HL-60/S4 treated with phorbol 12-myristate 13-acetate at 8.2 ng/mL for 4 days and 3 days (cell line): ENCODE measurements at regions not wholly inside any gene's neighbourhood (a gene's known extent, or its start where the extent isn't known, plus 50 kb on each side); places are given as distances from the start of the nearest gene placed in this dataset.
"Not testable (repeated sequence)": the region's sequence is repeated elsewhere in the genome, so short reads cannot be mapped to it uniquely, and the experiment has no call there.

Source experiments
- in situ Hi-C: fragments of 300-500 bp; cut with MboI; formaldehyde crosslinking; loops from 2 replicates; pipeline ENCODE4 v1.15.0; 2022; ENCODE audit warnings: low sequenced_read_pairs

- in situ Hi-C loops = no loop called here
These were observed 151.3 kb downstream of the RTL9 start for GRCh38 chrX:110509755-110510532.

DNA sequence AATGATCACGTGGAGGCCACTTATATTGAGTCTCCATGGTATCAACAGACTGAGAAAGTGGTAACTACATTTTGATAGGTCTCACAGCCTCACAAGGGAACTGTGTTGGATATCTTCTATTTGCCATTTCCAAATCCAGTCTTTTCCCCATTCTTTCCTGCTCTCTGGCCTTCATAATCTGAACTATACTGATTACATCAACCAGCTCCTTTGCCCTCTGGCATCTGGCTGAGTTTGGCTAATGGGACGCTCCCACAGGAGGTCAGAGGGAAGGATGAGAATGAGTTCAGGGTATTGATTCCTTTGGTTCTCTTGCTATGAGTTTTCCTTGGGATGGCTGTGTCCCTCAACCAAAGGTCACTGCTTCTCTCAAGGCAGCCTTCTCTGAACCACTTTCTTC lies 152.6 kb downstream of the RTL9 start:
- in situ Hi-C loops = no loop called here

DNA sequence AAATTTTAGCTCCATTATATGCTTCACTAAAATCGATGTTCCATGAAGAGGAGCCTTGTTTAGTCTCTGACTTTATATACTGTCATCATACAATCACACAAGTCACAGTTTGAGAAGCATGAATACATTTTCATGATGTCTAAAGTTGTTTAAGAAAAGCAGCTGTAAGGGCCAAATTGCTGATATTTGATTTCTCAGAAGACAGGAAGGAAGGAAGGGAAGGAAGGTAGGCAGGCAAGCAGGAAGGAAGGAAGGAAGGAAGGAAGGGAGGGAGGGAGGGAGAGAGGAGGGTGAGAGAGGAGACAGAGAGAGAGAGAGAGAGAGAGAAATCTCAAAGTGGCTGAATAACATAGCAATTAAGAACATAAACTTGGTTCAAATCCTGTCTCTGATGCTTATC lies 153.7 kb downstream of the RTL9 start:
- in situ Hi-C loops = no loop called here

- in situ Hi-C loops = no loop called here
These were observed 155.9 kb downstream of the RTL9 start for GRCh38 chrX:110514509-110514908.

DNA sequence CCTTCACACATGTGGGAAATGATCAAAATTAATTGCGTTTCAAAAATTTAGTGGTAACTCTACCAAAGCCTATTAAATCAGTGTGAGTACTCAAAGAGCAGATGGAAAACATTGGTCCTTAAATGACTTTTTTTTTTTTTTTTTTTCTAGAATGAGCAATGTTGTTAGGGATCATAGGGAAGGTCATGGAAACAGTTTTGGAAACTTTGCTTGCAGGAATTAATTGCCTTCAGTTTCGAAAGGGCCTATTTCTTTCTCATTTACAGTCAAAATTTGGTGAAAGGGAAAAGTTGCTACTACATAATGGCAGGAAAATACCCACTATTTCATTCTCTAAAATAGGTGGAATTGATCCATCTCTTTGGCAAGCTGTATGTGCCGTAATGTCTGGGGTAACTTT lies 160.9 kb downstream of the RTL9 start:
- in situ Hi-C loops = no loop called here

DNA sequence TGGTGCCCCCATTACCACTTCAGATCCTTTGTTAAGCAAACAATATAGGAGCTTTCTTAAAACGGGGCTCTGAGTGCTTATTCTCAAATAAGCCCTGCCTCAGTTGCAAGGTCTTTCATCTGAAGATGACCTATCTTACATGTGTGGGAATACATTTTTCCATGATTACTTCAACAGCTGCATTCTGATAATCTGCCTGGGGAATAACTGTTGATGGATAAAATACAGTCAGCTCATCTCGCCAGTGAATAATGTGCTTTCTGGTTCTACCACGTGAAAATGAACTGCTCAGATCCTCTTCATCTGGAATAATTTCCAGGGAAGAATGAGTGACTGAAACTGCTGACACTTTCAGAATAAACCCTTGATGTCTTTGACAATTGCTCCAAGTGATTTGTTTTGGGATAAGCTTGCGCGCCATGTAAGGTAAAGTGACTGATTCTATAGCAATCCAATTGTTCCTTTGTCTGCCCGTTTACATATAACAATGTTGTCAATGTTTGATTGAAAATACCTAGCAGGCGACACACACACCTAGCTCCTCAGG lies 161.3 kb downstream of the RTL9 start:
- in situ Hi-C loops = no loop called here

GRCh38 chrX:110520652-110521051 lies 162.0 kb downstream of the RTL9 start:
- in situ Hi-C loops = not testable (repeated sequence)

- in situ Hi-C loops = no loop called here
These were observed 173.4 kb downstream of the RTL9 start for GRCh38 chrX:110531873-110532580.

DNA sequence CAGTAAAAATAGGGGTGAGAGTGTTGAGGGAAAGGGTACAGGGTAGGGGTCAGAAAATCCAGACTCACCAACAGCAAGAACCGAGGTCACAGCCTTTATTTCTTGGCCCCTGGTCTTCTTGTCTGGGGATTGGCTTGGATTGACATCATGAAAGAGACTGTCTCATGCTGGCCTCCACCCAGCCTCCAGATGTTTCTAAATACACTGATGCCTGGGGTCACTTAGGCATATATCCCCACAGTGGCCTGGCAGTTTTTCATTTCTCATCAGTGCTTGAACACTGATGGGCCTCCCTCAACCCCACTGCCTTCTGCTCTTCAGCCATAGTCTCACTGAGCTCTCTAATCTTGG lies 173.9 kb downstream of the RTL9 start:
- in situ Hi-C loops = no loop called here

DNA sequence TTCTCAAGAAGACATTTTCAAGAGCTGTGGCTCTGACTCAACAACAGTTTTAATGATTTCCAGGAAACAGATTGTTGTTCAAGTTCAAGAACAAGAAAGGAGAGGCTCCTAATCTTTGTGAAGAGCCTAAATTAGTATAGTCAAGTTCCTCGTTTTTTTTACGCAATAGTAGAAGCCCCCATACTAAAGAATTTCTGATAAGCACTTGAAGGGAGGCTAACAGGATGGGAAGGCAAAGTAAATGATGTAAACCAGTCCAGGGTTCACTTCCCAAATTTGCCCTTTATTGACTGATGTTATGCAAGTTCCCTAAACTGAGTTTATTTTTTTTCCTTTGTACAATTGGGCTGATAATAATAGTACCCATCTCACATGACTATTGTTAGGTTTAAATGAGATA lies 178.2 kb downstream of the RTL9 start:
- in situ Hi-C loops = no loop called here

DNA sequence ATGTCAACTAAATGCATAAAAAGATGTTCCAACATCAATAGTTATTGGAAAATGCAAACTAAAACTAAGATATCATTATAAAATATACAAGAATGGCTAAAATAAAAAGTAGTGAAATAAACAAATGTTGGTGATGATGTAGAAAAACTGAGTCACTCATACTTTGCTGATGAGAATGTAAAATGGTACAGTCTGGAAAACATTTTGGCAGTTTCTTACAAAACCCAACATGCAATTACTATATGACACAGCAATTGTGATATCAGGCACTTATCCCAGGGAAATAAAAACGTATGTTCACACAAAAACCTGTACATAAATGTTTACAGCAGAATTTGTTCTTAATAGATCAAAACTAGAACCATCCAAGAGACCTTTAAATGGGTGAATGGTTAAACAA lies 182.6 kb downstream of the RTL9 start:
- in situ Hi-C loops = no loop called here

DNA sequence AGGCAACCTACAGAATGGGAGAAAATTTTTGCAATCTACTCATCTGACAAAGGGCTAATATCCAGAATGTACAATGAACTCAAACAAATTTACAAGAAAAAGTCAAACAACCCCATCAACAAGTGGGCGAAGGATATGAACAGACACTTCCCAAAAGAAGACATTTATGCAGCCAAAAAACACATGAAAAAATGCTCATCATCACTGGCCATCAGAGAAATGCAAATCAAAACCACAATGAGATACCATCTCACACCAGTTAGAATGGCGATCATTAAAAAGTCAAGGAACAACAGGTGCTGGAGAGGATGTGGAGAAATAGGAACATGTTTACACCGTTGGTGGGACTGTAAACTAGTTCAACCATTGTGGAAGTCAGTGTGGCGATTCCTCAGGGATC lies 192.2 kb downstream of the RTL9 start:
- in situ Hi-C loops = not testable (repeated sequence)

- in situ Hi-C loops = no loop called here
These were observed 199.2 kb downstream of the RTL9 start for GRCh38 chrX:110557864-110558263.

DNA sequence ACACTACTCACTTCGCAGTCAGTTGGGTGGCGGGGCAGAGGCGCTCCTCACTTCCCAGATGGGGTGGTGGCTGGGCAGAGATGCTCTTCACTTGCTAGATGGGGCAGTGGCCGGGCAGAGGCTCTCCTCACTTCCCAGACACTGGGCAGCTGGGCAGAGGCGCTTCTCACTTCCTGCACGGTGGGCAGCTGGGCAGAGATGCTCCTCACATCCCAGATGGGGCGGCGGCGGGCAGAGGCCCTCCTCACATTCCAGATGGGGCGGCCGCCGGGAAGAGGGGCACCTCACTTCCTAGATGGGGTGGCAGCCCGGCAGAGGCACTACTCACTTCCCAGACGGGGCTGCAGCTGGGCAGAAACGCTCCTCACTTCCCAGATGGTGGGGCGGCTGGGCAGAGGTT lies 199.8 kb downstream of the RTL9 start:
- in situ Hi-C loops = no loop called here

GRCh38 chrX:110561034-110561433 lies 202.4 kb downstream of the RTL9 start:
- in situ Hi-C loops = no loop called here

DNA sequence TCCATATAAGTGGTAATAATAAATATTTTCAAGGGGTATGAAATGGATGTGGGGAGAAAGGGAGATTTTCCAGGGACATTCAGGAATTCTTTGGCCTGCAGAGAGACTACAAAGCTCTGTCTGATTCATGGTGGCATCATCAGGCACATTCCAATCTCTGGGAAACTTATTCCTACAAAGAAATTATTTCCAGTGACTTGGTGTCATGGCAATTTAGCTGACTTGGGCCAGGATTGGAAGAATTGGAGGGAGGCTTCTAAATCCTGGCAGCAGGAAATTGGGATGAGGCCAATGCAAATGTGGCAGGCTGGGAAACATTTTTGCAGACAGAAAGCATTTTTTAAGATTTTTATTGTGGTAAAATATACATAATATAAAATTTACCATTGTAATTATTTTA lies 204.6 kb downstream of the RTL9 start:
- in situ Hi-C loops = no loop called here

GRCh38 chrX:110568441-110568840 lies 209.8 kb downstream of the RTL9 start:
- in situ Hi-C loops = no loop called here

GRCh38 chrX:110569506-110569905 lies 210.9 kb downstream of the RTL9 start:
- in situ Hi-C loops = no loop called here

DNA sequence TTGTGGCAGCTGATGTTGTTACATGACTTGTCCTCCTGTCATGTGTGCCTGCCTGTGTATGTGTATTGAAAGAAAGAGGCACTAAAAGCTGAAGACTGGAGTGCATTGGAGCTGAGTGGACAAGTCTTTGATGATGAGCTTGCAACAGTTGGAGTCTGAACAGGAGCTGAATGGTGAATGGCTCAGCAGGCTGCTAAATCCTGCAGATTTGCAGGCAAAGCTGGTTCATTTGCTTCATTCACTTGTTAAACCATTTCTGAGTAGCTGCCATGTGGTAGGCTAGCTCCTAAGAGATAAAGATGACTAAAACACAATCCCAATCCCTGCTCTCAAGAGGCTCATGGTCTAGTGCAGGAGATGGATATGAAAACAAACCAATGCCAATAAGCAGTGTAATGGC lies 217.3 kb downstream of the CHRDL1 start:
- in situ Hi-C loops = no loop called here

- in situ Hi-C loops = no loop called here
These were observed 211.5 kb downstream of the CHRDL1 start for GRCh38 chrX:110584083-110584482.

GRCh38 chrX:110588164-110588563 lies 207.5 kb downstream of the CHRDL1 start:
- in situ Hi-C loops = no loop called here

DNA sequence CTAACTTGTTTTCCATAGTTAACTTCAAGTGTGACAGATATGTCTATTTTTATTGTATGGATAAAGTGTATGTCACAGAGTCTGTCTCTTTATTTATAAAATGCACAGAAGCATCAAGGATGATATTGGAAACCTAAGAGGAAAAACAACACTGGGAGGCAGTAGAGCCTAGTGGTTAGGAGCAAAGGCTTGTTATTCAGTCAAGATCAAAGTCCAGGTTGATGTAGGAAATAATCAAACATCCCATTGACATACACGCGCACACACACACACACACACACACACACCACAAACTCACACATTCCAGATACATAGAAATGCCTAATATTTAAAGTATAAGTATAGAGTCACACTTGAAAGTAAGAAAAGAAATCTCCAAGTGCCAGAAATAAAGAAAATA lies 206.8 kb downstream of the CHRDL1 start:
- in situ Hi-C loops = no loop called here
